HG03558 (cell line): ENCODE measurements at regions not wholly inside any gene's neighbourhood (a gene's known extent, or its start where the extent isn't known, plus 50 kb on each side); places are given as distances from the start of the nearest gene placed in this dataset.

Experiments
- ATAC-seq: cut with Tn5 transposase; IDR thresholded peaks from one replicate; pipeline ENCODE4 v1.9.1; 2021; ENCODE audit warnings: moderate number of reproducible peaks; ENCODE audit not compliant: unreplicated experiment; ENCODE audit errors: extremely low read depth

DNA sequence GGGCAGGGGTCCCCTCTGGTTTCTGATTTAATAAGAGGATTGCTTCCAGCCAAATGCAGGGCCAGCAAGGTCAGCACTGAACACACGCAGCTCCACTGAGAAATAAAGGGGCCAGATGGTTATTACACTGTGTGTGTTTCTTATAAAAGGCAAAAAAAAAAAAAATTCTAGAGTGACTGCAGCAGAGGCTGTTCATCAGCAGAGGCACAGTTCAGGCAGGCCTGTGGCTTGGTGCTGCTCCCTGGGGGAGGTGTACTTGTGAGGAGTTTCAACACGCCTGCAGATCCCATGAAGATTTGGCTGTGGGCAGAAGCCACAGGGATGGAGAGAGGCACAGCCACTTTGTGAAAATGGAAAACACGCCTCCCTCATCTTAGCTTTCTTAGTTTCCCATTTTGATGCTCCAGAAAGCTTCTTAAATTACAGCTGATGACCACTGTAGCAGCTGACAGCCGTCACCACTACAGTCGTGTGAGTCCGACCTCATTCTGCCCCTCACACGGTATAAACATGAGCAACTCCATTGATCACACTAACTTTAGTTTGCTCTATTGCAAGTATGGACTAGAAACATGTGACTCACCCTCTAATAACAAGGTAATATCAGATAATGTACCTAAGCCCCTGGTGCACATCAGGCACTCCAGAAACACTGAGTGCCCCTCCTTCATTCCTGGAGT is 726.5 kb upstream of the RAB6C start:
- ATAC-seq: no peak

DNA sequence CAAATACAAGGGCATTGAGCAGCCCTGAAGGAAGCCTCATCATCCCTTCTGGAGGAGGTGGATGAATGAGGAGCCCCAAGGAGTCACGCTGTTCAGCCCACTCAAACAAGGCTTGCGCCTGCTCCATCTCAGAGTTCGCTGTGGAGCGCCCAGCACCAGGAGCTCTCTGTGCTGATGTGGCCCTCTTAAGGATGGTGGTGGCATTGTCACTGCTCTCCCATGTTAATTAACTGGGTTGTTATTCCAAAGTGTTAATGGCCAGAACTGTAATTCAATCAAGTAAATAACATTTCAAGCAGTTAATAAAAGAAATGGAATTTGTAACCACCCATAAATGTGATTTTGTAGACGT is 726.0 kb upstream of the RAB6C start:
- no peak for ATAC-seq

DNA sequence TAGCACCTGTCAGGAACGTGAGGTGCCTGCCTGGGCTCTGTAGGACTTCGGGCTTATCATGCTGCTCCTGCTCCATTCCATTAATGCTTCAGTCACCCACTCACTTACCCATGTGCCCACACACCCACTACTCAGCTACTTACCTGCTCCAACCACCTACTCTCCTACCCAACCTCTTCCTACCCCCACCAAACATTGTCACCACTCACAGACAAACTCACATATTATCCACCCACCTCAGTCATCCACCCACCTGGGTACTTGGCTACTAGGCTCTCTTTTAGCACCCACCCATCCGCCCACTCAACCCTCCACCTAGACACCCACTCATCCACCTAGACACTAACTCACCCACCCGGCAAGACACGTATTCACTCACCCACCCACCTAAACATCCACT is 724.7 kb upstream of the RAB6C start:
- ATAC-seq: no peak

DNA sequence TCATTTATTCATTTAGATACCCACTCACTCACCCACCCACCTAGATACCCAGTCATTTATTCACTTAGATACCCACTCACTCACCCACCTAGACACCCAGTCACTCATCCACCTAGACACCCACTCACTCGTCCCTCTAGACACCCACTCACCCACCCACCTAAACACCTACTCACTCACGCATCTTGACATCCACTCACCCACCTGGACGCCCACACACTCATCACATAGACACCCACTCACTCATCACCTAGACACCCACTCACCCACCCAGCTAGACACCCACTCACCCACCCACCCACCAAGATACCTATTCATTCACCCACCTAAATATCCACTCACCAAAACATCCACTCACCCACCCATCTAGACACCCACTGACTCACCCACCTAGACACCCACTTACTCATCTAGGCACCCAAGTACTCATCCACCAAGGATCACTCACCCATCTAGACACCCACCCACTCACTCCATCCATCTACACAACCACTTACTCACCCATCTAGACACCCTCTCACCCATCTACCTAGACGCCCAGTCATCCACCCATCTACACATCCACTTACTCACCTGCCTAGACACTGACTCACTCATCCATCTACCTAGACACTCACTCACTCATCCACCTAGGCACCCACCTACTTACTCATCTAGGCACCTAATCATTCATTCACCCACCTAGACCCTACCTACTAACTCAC is 723.7 kb upstream of the RAB6C start:
- no peak for ATAC-seq

DNA sequence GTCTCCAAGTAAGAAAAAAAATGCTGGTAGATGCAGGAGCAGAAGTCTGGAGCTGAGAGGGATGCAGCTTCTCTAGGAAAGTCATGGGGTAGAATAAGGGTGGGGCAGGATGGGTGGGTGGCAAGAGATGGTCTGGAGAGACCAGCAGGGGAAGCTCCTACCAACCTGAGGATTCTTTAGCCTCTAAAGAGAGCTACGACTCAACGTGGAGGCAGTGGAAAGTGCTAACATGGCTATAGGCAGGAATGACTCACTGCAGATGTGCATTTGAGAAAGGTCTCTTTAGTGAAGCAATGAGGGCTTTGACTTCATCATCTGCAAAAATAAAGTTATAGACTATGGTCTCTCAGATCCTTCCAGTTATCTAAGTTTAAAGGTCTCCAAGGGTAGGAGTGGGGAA is 722.8 kb upstream of the RAB6C start:
- ATAC-seq: no peak

DNA sequence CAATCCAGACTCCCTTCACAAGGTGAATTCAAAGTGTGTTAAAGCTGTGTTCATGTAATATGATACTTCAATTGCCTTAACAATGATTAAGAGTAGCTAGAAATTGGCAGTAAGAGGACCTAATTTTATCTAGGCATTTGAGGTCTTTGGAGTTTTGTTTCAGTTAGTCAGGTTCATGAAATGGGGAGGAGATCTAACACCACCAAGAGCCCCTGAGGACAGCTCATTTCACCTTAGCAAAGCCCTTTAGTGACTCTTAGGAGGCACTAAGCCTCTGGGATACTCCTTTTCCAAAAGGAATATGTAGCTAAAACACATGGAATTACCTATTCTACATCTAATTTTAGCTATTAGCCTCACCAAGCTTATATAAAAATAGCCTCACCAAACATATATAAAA is 716.5 kb upstream of the RAB6C start:
- no peak for ATAC-seq

DNA sequence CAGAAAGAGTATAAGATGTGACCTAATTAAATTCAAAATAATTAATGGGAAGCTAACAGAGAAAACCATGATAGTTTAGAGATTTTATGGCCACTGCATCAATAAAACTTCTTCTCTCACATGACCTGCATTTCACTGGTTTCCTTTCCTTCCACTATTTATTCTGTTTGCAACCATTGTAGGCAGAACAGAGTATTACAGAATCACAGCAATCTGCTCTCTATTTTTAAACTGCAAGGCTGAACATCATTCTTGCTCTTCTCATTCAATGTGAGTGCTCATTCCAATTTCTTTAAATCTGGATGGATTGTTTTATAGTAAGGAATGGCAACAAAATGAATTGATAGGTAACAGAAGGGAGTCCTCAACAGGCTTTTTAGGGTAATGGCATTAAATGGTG is 715.5 kb upstream of the RAB6C start:
- ATAC-seq: no peak

DNA sequence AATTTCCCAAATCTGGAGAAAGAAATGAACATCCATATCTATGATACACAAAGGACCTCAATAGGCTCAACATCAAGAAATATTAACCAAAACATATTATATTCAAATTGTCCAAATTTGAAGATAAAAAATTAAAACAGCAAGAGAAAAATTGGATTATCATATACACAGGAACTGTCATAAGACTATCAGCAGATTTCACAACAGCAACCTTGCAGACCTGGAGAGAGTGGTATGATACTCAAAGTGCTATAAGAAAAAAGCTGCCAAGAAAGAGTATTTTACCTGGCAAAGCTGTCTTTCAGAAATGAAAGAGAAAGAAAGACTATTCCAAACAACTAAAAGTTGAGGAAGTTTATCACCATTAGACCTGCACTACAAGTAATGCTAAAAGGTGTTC is 711.9 kb upstream of the RAB6C start:
- ATAC-seq: no peak

DNA sequence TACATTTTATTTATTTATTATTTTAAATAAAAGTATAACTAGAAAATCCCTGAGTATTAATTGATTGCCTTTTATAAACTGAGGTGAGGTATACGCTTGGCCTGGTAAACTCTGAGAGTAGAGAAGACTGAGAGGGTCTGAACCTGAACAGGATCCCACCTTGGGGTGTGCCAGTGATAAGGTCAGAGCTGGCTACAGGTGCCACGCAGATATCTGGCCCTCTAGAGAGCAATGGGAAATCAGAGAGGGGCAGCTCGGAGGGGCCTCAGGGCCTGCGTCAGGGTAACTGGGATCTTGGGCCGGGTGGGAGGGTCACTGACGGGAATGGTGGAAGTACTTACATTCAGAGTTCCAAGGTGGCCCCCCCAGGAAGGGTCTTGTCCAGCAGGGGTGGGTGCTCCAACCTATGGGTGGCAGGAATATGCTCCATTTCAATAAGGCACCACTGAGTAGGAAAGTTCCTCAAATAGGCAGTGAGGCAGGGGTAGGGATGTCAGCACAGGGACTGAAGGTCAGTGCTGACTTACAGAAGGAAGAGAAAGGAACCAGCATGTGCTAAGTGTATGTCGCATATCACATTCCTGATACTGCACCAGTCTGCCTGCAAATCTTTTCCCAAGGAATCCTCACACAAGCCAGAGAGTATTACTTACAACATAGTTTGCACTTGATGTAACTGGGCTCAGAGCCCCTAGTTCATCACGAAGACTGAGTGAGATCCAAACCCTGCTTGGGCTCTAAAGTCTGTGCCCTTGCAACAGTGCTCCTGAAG is 706.0 kb upstream of the RAB6C start:
- ATAC-seq: no peak

DNA sequence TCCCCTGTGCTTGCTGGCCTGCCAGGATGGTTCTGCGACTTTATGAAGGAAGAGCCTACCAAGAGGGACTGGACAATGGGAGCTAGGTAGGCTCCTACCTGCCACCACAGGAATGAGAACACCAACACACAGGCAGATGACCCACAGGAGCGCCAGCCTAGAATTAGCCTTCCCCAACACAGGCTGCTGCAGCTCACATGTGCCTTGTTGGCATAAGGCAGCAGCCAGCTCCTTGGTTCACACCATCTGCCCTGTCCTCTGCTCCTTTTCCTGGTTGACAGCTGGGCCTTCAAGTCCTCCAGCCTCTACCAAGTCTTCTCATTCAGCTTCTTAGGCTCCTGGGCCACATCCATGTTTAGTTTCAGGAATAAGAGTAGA is 705.4 kb upstream of the RAB6C start:
- no peak for ATAC-seq

DNA sequence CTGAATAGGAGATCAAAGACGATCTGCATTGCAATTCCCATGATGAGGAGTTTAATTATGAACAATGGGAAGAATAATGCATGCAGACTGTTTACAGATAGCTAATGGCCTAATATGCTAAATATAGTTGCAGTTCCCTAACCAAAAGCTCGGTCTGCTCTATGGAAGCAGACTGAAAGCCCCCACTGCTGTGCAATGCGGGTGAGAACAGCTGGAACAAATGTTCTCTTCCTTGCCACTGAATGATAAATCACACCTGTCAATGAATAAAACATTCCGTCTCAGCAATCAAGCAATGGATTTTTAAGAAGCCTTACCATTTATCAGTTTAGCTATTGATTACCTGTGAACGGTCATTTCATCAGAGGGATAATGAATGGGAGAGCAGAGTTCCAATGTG is 704.5 kb upstream of the RAB6C start:
- ATAC-seq: no peak

DNA sequence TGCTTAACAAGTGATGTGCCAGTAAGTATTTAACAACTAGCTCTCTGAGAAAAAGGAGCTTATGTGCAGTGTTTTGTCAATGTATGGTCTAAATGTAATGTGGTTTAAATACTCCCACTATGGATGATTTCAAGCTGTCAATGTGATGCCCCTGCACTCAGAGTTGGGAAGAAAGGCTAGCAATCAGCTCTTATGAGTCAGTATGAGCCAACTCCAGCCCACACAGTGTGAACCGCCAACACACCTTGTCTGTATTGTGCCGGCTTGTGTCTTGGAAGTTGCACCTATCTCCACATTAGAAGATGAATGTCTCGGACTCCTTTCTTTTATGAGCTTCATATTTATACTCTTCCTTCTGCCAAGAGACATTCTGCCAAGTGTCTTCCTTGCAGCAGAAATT is 703.8 kb upstream of the RAB6C start:
- no peak for ATAC-seq

DNA sequence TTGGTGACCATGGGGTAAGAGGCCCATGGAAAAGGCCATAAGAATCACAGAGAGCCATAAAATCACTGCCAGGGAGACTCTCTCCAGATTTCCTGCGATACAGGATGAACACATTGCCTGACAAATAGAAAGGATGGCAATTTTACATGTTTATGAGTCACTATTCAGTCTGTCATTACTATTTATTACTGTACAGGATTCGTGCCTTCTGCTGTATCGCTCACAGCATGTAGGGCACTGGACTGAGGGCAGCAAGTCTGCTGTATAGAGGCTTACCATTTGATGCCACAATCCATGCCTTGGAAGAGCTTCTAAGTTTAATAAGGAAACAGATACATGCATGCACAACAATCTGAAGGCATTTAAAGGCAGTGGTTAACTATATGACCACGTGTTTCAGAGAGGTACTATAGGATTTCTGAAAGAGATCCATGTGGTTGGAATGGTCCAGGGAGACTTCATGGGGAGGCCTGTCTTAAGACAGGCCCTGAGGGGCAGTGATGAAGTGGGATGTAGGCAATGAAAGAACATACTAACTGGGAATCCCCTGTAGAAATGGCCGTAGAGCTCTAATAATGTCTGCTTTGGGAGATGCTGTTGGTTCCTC is 702.4 kb upstream of the RAB6C start:
- ATAC-seq: no peak

DNA sequence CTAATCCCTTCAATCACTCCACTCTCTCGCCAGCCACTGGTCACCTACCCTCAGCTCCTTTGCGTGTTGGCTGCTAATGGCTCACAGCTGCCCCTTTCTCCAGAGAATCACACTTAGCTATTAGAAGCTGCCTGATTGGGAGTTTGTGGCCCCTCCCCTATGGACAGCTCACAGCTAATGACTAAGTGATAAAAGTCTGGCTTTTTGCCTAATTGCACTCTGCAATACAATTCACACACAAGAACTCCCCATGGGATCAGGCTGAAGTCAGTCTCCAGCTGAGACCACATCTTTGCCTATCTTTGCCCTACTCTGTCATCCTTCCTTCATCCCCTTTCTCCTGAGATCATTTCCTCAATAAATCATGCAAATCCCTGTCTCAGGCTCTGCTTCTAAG is 701.9 kb upstream of the RAB6C start:
- no peak for ATAC-seq

DNA sequence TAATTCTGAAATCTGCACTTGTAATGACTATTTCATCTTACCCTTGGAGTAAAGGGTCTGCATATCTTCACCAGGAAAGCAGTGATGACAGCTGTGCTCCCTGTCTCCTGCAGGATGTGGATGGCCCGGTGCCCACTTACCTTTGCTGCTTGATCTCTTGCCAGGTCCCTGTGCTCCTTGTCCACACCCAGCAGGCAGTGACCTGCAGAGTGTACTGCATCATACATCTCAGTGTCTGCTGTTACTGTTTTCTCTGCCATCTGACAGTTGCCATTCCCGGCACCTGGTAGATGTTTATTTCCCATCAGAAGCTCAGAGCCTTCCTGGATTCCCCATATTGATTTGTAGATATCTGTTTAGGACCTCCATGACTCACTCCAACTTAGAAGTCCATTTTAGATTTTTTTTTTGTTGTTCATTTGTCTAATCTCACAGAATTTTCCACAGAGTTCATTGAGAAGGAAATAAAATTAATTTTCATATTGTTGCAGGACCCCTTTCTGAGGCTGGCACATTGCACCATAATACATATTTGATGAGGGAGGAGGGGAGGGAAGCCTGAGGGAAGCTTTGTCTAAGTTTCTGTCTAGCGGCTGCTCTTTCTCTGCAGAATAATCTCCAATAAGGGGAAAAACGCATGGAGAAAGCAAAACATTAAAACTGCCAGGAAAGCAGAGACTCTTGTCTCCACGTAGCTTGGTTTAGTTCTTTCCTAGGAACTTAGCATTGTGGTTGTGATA is 697.5 kb upstream of the RAB6C start:
- no peak for ATAC-seq

DNA sequence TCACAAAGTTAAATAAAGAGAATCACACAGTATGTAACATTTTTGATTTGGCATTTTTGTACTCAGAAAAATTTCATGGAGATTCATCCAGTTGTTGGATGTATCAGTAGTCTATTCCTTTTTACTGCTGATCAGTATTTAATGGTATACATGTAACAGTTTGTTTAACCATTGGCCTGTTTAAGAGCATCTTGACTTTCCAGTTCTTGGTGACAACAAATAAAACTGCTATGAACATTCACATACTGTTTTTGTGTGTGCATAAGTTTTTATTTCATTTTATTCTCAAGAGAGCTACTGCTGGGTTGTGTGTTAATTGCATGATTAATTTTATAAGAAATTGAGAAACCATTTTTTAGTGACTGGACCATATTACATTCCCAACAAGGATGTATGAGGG is 694.5 kb upstream of the RAB6C start:
- ATAC-seq: no peak

DNA sequence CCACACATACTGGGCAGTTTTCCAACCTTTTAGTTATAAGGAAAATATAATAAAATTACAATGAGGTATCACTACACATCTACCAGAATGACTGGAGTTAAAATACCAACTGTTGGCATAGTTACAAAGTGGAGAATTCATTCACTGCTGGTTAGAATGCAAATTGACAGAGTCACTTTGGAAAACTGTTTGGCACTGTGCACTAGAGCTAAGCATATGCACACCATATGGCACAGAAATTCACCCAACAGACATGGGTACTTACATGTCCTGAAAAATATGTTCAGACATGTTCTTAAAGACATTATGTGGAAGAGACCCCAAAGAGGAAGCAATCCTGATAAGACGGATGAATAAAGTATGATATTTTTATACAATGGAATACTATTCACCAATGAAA is 686.1 kb upstream of the RAB6C start:
- ATAC-seq: no peak

DNA sequence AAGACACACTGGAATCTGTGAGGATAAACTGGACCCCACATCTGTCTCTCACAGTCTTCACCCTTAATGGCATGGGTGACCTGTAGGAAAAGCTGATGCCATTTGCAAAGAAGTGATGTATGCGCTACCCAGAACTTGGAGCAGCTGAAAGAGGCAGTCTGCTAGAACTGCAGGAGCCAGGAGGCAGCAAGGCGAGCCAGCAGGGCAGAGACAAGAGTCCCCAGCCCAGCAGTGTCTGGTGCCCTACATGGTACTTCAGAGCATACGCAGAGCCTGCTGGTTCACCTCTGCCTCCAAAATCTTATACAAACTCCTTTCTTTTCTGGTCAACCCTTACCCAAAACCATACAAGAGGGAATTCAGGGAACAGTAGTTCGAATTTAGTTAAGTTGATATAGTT is 683.1 kb upstream of the RAB6C start:
- ATAC-seq: no peak

DNA sequence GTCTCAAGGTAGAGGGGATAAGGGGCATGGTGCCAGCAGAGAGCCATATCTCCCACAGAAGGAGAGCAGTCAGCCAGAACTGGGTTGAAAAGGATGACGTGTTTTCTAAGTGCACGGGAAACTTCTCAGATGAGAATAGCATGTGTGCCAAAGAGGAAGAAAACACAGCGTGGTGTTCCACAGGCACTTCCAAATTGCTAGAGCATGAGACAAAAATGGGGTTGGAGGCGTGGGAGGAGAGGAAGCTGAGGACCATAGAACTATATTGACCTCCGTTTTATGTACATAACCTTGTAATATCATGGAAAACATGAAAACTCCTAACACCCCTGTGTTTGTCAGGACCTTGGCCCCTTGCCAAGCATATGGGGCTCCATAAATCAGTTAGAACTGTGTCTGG is 682.7 kb upstream of the RAB6C start:
- ATAC-seq: no peak

DNA sequence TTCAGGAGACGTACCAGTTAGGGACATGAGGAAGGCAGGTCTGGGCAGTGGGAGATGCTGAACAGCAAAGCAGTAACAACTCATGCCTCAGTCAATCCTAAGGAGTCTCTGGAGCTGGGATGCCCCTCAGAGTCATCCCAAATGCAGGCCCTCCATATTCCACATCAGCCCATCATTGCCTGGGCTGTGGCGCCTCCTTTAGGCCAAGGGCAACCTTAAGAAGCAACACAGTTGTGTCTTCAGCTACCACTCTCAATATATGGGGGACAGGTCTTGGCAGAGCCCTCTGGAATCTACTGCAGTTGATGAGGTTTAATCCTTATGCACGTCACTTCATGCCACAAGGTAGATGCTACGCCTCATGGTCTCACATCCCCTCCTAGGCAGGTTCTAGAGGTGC is 682.0 kb upstream of the RAB6C start:
- no peak for ATAC-seq

DNA sequence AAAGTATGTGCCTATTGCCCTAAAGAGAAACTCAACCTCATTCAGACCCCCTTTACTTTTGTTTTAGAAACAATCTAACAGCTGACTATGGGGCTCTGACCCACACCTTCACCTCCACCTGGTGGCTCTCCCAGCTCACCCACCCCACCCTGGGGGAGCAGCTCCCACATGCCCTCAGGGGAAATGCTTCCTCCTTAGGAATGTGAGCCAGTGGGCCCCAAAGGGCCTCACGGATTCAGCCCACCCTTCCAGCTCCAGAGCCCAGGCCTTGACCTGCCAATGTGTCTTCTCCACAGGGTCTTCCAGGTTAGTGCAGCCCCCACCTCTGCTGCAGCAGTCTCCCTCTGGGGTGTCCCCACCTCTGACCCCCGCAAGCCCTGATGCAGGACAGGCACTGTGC is 680.1 kb upstream of the RAB6C start:
- no peak for ATAC-seq
